Astrocyte (in vitro differentiated cells and primary cell): ENCODE measurements at regions not wholly inside any gene's neighbourhood (a gene's known extent, or its start where the extent isn't known, plus 50 kb on each side); places are given as distances from the start of the nearest gene placed in this dataset.

Source experiments
- DNase-seq: peaks from one replicate; pipeline ENCODE4 v3.0.0-alpha.2; 2010; ENCODE audit warnings: low read depth
- FAIRE-seq: peaks from 2 replicates; lab custom pipeline; 2011; peaks lifted over from hg19 to GRCh38; lab: Jason Lieb, UNC
- H2AFZ ChIP-seq: 2 replicates; pipeline ENCODE4 v1.6.0; 2012; ENCODE audit warnings: low read depth, low read length, inconsistent platforms
- H3K27ac ChIP-seq: 2 replicates; pipeline ENCODE4 v1.5.1; 2011; ENCODE audit warnings: low read depth, low read length, inconsistent platforms
- H3K27me3 ChIP-seq: 2 replicates; pipeline ENCODE4 v1.6.0; 2011; ENCODE audit warnings: low read length, inconsistent platforms; ENCODE audit not compliant: insufficient read depth
- H3K36me3 ChIP-seq: 2 replicates; pipeline ENCODE4 v1.5.1; 2011; ENCODE audit warnings: low read length, inconsistent platforms; ENCODE audit not compliant: insufficient read depth
- H3K4me1 ChIP-seq: 2 replicates; pipeline ENCODE4 v1.5.1; 2011; ENCODE audit warnings: low read length, inconsistent platforms; ENCODE audit not compliant: insufficient read depth
- H3K4me2 ChIP-seq: 2 replicates; pipeline ENCODE4 v1.6.0; 2012; ENCODE audit warnings: low read length, inconsistent platforms
- H3K4me3 ChIP-seq: 2 replicates; pipeline ENCODE4 v1.5.1; 2011; ENCODE audit warnings: low read depth, mild to moderate bottlenecking, low read length, inconsistent platforms; ENCODE audit not compliant: insufficient read depth
- H3K79me2 ChIP-seq: 2 replicates; pipeline ENCODE4 v1.6.0; 2012; ENCODE audit warnings: mild to moderate bottlenecking, low read length, inconsistent platforms; ENCODE audit not compliant: insufficient read depth
- H3K9ac ChIP-seq: 2 replicates; pipeline ENCODE4 v1.6.0; 2012; ENCODE audit warnings: mild to moderate bottlenecking, low read length, inconsistent platforms
- H3K9me3 ChIP-seq: 2 replicates; pipeline ENCODE4 v1.5.1; 2012; ENCODE audit warnings: low read depth, mild to moderate bottlenecking, low read length, inconsistent platforms; ENCODE audit not compliant: insufficient read depth
- H4K20me1 ChIP-seq: 2 replicates; pipeline ENCODE4 v1.6.0; 2012; ENCODE audit warnings: low read length, inconsistent platforms; ENCODE audit not compliant: insufficient read depth
- H3K27ac Mint-ChIP-seq: one replicate; pipeline ENCODE4 v1.8.0; 2021; ENCODE audit warnings: mild to moderate bottlenecking, mixed read lengths; ENCODE audit not compliant: unreplicated experiment
- H3K27me3 Mint-ChIP-seq: one replicate; pipeline ENCODE4 v1.8.0; 2021; ENCODE audit warnings: low read depth, mixed read lengths; ENCODE audit not compliant: unreplicated experiment
- H3K36me3 Mint-ChIP-seq: one replicate; pipeline ENCODE4 v1.8.0; 2021; ENCODE audit warnings: low read depth, mixed read lengths; ENCODE audit not compliant: unreplicated experiment
- H3K4me1 Mint-ChIP-seq: one replicate; pipeline ENCODE4 v1.8.0; 2021; ENCODE audit warnings: low read depth, mixed read lengths; ENCODE audit not compliant: unreplicated experiment
- H3K4me3 Mint-ChIP-seq: one replicate; pipeline ENCODE4 v1.8.0; 2021; ENCODE audit warnings: mild to moderate bottlenecking, moderate library complexity, mixed read lengths; ENCODE audit not compliant: unreplicated experiment
- H3K9me3 Mint-ChIP-seq: one replicate; pipeline ENCODE4 v1.8.0; 2021; ENCODE audit warnings: mild to moderate bottlenecking, mixed read lengths; ENCODE audit not compliant: unreplicated experiment
- CTCF ChIP-seq: IDR thresholded peaks from 2 replicates; pipeline ENCODE4 v1.5.1; 2011; ENCODE audit warnings: low read depth, mild to moderate bottlenecking, inconsistent platforms, low read length, moderate library complexity; ENCODE audit not compliant: insufficient read depth
- EZH2 ChIP-seq: IDR thresholded peaks from 2 replicates; pipeline ENCODE4 v1.6.1; 2012; ENCODE audit warnings: mild to moderate bottlenecking, low read length, inconsistent platforms; ENCODE audit not compliant: insufficient read depth

DNA sequence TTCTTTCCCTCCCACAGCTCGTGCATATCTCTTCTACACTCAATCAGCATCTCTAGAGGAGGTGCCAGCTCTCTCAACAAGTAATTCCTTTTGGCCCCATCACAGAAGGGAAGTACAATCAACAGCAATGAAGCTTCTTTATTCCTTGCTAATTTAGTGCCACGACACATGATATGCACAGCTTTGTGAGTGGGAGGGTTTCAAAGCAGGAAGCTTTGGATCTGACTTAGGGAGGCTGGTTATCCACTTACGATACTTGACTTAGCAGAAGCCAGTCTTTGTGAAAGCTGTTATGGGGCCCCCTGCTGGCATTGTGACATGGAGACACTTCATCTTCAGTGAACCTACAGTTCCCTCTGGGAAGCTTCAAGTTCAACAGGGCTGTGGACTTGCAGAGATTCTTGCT is 81.0 kb downstream of the TMEM100 start:
- H3K4me1 Mint-ChIP-seq, result peaks cover 7% of the 10 kb centered on the region
- DNase-seq, result peak; percentile 23
- no peak overlapping the region for H3K4me2 ChIP-seq
- H3K36me3 Mint-ChIP-seq, result no peaks in the 10 kb centered on the region
- H3K27me3 ChIP-seq, result no peaks in the 10 kb centered on the region
- no peak overlapping the region for H2AFZ ChIP-seq
- no peak overlapping the region for H3K4me3 Mint-ChIP-seq
- H3K27ac Mint-ChIP-seq, result no peak overlapping the region
- no peaks in the 10 kb centered on the region for H3K79me2 ChIP-seq
- no peaks in the 10 kb centered on the region for H3K36me3 ChIP-seq
- no peak overlapping the region for H3K4me3 ChIP-seq
- H3K27me3 Mint-ChIP-seq, result no peaks in the 10 kb centered on the region
- H3K9me3 Mint-ChIP-seq, result peaks cover 2% of the 10 kb centered on the region
- H3K4me1 ChIP-seq, result no peaks in the 10 kb centered on the region
- FAIRE-seq, result no peak
- TF ChIP-seq EZH2 (no peak), CTCF (peak; percentile 25)
- H4K20me1 ChIP-seq, result no peaks in the 10 kb centered on the region
- no peaks in the 10 kb centered on the region for H3K9me3 ChIP-seq
- H3K9ac ChIP-seq, result no peak overlapping the region
- no peak overlapping the region for H3K27ac ChIP-seq

DNA sequence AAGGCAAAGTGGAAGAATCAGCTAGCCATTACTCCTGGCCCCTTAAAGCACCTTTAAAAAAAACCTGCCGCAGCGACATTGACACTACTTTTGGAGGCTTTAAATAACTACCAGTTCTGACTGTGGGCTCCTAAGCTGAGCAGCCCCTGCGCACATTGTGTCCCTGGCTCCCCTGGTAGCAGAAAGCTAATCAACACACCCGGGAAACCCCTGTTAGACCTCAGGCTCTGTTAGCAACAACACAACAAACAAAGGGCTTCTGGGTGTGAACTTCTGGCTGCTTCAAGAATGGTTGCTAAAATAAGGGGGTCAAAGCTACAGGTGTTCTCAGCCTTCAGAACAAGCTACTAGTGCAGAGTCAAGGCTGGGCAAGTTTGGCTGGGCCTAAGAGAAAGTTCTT is 83.6 kb downstream of the TMEM100 start:
- no peaks in the 10 kb centered on the region for H3K36me3 Mint-ChIP-seq
- TF ChIP-seq CTCF (no peak), EZH2 (no peak)
- no peaks in the 10 kb centered on the region for H3K4me1 ChIP-seq
- no peaks in the 10 kb centered on the region for H3K27me3 ChIP-seq
- H3K27me3 Mint-ChIP-seq, result no peaks in the 10 kb centered on the region
- no peak overlapping the region for H3K27ac Mint-ChIP-seq
- peaks cover 7% of the 10 kb centered on the region for H3K4me1 Mint-ChIP-seq
- no peak overlapping the region for H3K27ac ChIP-seq
- no peak overlapping the region for H3K4me3 Mint-ChIP-seq
- DNase-seq, result no peak
- H4K20me1 ChIP-seq, result no peaks in the 10 kb centered on the region
- no peaks in the 10 kb centered on the region for H3K79me2 ChIP-seq
- no peak overlapping the region for H3K4me2 ChIP-seq
- H3K4me3 ChIP-seq, result no peak overlapping the region
- H3K36me3 ChIP-seq, result no peaks in the 10 kb centered on the region
- no peak for FAIRE-seq
- no peaks in the 10 kb centered on the region for H3K9me3 ChIP-seq
- H2AFZ ChIP-seq, result no peak overlapping the region
- no peak overlapping the region for H3K9ac ChIP-seq
- H3K9me3 Mint-ChIP-seq, result no peaks in the 10 kb centered on the region

- Histone ChIP-seq H4K20me1 (no peaks in the 10 kb centered on the region), H3K79me2 (no peaks in the 10 kb centered on the region), H3K4me2 (no peak overlapping the region), H3K9me3 (no peaks in the 10 kb centered on the region), H3K9ac (no peak overlapping the region), H3K27me3 (no peaks in the 10 kb centered on the region), H3K4me1 (no peaks in the 10 kb centered on the region), H2AFZ (no peak overlapping the region), H3K36me3 (no peaks in the 10 kb centered on the region), H3K27ac (no peak overlapping the region), H3K4me3 (no peak overlapping the region)
- H3K36me3 Mint-ChIP-seq, result no peaks in the 10 kb centered on the region
- no peak overlapping the region for H3K4me3 Mint-ChIP-seq
- no peaks in the 10 kb centered on the region for H3K4me1 Mint-ChIP-seq
- DNase-seq (no peak), FAIRE-seq (no peak)
- H3K27me3 Mint-ChIP-seq, result no peaks in the 10 kb centered on the region
- H3K27ac Mint-ChIP-seq, result no peak overlapping the region
- no peaks in the 10 kb centered on the region for H3K9me3 Mint-ChIP-seq
- no peak for TF ChIP-seq EZH2
- TF ChIP-seq CTCF, result no peak
Observed at GRCh38 chr17:55635253-55635914, 87.3 kb downstream of the TMEM100 start.
